GM19468 (cell line): ENCODE measurements at regions not wholly inside any gene's neighbourhood (a gene's known extent, or its start where the extent isn't known, plus 50 kb on each side); places are given as distances from the start of the nearest gene placed in this dataset.

Experiments
- ATAC-seq: cut with Tn5 transposase; IDR thresholded peaks from one replicate; pipeline ENCODE4 v1.9.1; 2021; ENCODE audit warnings: mild to moderate bottlenecking, moderate library complexity, moderate number of reproducible peaks; ENCODE audit not compliant: unreplicated experiment; ENCODE audit errors: extremely low read depth

GRCh38 chr1:244106837-244107493 lies 55.9 kb downstream of the ZBTB18 start:
- no peak for ATAC-seq

GRCh38 chr1:244111027-244111426 lies 59.9 kb downstream of the ZBTB18 start:
- ATAC-seq: no peak

- ATAC-seq: no peak
These were observed 61.0 kb downstream of the ZBTB18 start for GRCh38 chr1:244112041-244112440.

GRCh38 chr1:244112636-244113035 lies 61.6 kb downstream of the ZBTB18 start:
- no peak for ATAC-seq

- no peak for ATAC-seq
These were observed 62.6 kb downstream of the ZBTB18 start for GRCh38 chr1:244113532-244114320.

- no peak for ATAC-seq
These were observed 63.8 kb downstream of the ZBTB18 start for GRCh38 chr1:244114892-244115291.

DNA sequence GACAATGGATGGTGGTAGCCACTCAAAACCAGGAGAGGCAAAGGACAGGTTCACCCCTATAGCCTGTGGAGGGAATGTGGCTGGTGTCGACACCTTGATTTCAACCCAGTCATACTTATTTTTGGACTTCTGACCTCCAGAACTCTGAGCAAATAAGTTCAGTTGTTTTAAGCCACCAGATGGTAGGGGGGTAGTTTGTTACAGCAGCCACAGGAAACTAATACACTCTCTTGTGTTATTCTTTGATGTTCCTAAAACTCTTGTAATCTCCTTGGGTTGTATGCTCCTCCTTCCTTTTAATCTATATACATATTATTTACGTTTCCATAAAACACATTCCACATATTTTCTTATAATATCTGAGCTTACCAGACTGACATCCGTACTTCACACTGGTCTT lies 65.9 kb downstream of the ZBTB18 start:
- no peak for ATAC-seq

DNA sequence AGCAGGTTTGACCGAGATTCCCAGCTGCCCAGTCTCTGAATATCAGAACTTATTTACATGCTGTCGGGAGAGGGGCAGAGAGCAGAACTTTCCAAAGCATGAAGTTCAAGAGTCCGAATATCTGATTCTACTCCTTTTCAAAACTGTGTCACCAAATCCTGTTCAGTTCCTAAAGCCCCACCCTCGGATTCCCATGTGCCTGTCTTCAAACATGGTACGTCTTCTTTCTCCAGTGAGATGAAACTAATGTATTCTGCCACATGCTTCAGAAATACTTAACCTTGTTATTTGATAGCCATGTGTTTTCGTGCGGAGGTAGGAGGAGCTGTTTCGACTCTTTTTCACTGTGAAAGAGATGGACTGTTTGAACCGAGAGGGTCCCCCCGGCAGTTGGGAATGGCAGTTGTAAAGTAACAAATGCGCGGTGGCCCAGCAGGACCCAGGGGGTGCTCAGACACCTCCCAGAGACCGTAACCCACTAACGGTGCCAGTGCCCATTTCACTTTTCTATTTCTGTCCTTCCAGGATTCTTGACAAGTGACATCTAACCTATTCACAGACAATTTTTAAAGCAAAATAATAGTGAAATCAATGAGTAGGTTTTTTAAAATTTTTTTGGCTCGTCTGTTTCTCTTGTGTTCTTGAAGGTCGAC lies 67.2 kb downstream of the ZBTB18 start:
- ATAC-seq: no peak

GRCh38 chr1:244128591-244129383 lies 77.7 kb downstream of the ZBTB18 start:
- ATAC-seq: no peak

DNA sequence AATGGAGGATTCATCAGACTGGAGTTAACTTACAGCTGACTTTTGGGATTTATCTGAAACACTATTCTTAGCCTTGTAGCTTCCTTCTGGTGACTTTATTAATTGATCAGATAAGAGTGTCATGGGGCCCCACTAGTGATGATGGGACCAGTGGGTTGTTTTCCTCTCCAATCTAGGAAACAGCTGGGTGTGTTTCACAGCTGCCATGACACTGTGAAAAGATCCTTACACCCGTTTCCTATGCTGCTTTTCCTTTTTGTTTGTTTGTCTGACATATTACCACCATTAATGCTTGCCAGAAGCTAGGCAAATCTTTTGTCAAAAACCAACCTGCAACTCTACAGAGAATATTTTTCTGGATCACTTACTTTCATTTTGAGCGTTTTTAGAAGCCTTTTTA lies 86.2 kb downstream of the ZBTB18 start:
- ATAC-seq: no peak

GRCh38 chr1:244137725-244138124 lies 86.6 kb downstream of the ZBTB18 start:
- no peak for ATAC-seq

GRCh38 chr1:244138399-244138798 lies 87.3 kb downstream of the ZBTB18 start:
- no peak for ATAC-seq

GRCh38 chr1:244139655-244140054 lies 88.6 kb downstream of the ZBTB18 start:
- ATAC-seq: no peak

DNA sequence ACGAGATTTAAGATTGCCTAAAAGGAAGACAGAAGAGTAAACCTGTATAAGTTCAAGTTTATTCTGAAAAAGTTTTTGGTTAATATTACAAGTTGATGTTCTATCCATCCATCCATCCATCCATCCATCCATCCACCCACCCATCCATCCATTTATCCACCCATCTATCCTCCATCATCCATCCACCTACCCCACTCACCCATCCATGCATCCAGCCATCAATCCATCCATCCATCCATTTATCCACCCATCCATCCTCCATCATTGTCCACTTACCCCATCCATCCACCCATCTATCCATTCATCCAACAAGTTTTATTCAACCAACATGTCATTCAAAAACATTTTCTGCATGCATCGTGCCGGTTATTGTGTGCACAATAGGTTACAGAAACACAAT lies 89.3 kb downstream of the ZBTB18 start:
- ATAC-seq: no peak

DNA sequence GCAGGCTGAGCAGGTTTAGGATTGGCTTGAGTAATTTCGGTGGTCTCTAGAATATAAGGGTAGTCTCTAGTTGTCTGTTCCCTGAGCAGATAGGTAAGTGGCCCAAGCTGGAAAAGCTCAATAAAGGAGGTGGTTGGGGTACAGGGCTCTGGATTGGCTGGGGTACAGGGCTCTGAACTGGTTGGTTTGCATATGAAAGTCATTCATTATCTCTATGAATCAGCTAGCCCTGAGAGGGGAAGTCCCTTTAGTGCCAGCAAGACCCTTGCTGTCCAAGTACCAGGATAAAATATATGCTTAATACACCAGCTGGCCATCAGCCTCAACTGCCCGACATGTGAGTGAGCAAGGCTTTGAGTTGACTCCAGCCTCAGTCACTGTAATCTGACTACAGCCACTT lies 93.0 kb downstream of the ZBTB18 start:
- ATAC-seq: no peak

GRCh38 chr1:244150071-244150470 lies 99.0 kb downstream of the ZBTB18 start:
- no peak for ATAC-seq

GRCh38 chr1:244150665-244151064 lies 99.6 kb downstream of the ZBTB18 start:
- ATAC-seq: no peak

DNA sequence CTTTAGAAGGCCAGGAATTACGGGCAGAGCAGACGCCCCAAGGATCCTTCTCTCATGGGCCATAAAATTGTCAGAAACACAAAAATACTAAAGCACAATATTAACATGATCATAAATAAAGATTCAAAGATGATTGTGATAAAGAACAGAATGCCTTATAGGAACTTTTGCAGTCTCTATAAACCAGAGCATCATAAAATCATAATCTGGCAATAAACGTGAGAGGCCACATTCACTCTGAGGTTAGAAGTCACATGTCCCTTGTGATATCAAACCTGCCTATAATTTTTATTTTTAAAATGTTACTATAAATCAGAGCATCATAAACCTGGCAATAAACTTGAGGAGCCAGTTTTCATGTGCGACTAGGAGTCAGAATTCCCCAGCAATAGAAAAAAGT lies 100.5 kb downstream of the ZBTB18 start:
- no peak for ATAC-seq

GRCh38 chr1:244154508-244154871 lies 103.4 kb downstream of the ZBTB18 start:
- ATAC-seq: no peak

DNA sequence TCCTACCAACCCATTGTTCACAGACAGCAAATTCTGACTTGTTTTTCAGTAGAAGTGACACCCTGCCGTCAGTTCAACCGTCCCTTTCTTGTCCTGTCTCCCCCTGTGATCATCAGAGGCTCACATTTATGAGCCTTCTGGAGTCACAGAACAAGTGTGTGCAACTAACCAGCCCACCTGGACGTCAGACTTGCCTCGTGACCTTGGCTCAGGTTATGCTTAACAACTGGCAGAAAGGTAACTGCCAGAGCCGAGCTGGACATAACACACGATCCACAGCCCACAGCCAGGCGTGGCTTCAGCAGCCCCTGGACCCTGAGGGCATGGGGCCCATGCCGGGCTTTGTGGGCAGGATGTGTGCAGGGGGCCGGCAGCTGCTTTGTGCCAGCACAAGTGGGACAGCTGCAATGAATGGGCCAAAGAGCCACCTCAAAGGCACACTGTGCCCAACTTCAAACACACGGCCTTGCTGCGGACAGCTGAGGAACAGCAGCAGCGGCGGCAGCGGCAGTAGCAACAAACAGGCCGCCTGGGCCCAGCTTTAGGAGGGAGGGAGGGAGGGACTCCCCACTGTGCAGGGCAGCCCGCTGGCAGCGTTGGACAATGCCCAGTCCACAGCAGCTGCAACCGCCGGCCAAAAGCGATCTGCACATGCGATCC lies 103.9 kb downstream of the ZBTB18 start:
- no peak for ATAC-seq
